HG03045 (cell line): ENCODE measurements at regions not wholly inside any gene's neighbourhood (a gene's known extent, or its start where the extent isn't known, plus 50 kb on each side); places are given as distances from the start of the nearest gene placed in this dataset.
"Not testable (repeated sequence)": the region's sequence is repeated elsewhere in the genome, so short reads cannot be mapped to it uniquely, and the experiment has no call there.

Source experiments
- ATAC-seq: cut with Tn5 transposase; IDR thresholded peaks from one replicate; pipeline ENCODE4 v1.9.1; 2021; ENCODE audit warnings: mild to moderate bottlenecking, moderate library complexity; ENCODE audit not compliant: unreplicated experiment

DNA sequence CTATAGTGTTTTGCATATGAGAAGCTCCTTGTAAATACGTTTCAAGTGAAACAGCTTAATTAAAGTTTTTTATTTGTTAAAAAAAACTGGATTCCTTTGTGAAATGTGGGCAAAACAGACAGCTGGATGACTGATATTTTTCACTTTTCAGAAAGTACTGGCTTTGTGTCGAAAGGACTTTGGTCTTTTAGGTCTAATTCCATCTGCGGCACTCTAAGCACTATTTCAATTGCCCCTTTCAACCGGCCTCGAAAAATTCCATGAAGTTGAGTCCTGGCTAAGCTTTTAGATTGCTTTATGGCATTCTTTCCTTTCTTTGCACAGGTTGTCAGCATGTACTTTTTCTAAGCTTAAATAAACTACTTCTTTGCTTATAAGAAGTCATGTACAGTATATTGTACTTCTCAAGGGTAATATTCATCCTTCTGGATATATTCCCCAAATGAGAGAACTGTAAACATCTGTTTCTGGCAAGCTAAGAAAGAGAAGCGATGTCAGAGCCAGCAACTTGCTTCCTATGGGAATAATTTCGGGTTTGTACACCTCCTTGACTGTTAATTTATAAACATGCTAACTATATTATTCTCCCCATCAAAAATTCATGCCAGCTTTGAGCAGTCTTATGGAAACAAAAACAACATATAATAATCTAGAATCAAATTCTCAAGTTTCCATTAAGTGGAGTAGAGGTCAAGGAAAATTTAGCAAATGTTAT lies 611.3 kb downstream of the ETNK1 start:
- no peak for ATAC-seq

GRCh38 chr12:23236811-23237210 lies 611.8 kb downstream of the ETNK1 start:
- ATAC-seq, result no peak

DNA sequence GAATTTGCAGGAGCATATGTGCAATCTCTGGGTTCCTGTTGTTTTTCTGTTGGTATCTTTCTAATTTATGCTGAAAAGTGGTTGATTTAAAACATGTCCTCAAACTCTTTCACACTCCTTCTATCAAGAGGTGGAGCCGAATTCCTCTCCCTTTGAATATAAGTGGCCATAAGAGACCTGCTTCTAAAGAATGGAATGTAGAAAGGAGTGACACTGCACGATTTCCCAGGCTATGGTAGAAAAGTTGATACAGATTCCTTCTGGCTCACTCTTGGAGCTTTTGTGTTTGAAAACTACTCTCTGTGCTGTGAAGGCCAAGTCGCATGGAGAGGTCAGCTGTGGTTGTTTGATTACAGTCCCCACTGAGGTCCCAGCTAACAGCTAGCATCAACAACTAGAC lies 613.2 kb downstream of the ETNK1 start:
- no peak for ATAC-seq

GRCh38 chr12:23238957-23239356 lies 614.0 kb downstream of the ETNK1 start:
- ATAC-seq, result no peak

GRCh38 chr12:23245186-23245585 lies 620.2 kb downstream of the ETNK1 start:
- no peak for ATAC-seq

GRCh38 chr12:23253191-23253590 lies 628.2 kb downstream of the ETNK1 start:
- no peak for ATAC-seq

DNA sequence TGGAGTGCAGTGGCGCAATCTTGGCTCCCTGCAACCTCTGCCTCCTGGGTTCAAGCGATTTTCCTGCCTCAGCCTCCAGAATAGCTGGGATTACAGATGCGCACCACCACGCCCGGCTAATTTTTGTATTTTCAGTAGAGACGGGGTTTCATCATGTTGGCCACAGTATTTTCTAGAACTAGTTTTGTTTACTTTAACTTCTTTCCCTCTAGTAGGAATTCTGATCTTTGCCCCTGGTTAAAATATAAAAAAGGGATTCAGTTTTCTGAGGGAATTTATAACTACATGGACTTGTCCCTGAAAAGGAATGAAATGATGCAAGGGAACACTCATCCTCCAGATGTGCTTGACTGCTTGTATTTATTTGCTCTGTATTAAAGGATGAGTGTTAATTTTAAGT lies 628.9 kb downstream of the ETNK1 start:
- ATAC-seq, result not testable (repeated sequence)

GRCh38 chr12:23259558-23259957 lies 634.6 kb downstream of the ETNK1 start:
- ATAC-seq, result no peak

- ATAC-seq, result no peak
Observed at GRCh38 chr12:23262670-23263069, 637.7 kb downstream of the ETNK1 start.

- no peak for ATAC-seq
Observed at GRCh38 chr12:23277831-23278230, 652.9 kb downstream of the ETNK1 start.

DNA sequence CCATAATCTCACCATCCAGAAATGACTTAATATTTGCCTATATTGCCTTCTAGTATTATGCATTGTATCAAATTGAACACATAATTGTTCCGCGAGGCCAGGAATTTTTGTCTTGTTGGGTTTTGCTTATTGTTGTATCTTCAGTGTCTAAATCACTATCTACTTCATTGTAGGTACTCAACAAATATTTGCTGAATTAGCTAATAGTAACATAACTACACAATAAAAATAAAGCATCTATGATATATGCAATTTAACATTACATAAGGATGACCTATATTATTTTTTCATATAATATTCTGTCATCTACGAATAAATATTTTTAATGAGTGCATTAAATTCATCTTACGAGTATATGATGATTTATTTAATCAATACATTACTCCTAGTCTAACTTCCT lies 656.3 kb downstream of the ETNK1 start:
- ATAC-seq, result no peak

DNA sequence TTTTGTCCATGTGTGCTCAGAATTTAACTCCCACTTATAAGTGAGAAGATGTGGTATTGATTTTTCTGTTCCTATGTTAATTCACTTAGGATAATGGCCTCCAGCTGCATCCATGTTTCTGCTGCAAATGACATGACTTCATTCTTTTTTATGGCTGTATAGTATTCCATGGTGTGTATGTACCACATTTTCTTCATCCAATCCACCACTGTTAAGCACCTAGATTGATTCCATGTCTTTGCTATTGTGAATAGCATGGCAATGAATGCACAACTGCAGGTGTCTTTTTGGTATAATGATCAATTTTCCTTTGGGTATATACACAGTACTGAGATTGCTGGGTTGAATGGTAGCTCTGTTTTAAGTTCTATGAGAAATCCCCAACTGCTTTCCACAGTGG lies 657.7 kb downstream of the ETNK1 start:
- no peak for ATAC-seq

DNA sequence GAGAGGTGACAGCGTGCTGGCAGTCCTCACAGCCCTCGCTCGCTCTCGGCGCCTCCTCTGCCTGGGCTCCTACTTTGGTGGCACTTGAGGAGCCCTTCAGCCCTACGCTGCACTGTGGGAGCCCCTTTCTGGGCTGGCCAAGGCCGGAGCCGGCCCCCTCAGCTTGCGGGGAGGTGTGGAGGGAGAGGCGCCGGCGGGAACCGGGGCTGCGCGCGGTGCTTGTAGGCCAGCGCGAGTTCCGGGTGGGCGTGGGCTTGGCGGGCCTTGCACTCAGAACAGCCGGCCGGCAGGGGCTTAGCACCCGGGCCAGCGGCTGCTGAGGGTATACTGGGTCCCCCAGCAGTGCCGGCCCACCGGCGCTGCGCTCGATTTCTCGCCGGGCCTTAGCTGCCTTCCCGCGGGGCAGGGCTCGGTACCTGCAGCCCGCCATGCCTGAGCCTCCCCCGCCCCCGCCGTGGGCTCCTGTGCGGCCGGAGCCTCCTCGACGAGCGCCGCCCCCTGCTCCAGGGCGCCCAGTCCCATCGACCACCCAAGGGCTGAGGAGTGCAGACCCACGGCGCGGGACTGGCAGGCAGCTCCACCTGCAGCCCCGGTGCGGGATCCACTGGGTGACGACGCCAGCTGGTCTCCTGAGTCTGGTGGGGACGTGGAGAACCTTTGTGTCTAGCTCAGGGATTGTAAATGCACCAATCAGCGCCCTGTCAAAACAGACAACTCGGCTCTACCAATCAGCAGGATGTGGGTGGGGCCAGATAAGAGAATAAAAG lies 661.0 kb downstream of the ETNK1 start:
- ATAC-seq, result not testable (repeated sequence)

DNA sequence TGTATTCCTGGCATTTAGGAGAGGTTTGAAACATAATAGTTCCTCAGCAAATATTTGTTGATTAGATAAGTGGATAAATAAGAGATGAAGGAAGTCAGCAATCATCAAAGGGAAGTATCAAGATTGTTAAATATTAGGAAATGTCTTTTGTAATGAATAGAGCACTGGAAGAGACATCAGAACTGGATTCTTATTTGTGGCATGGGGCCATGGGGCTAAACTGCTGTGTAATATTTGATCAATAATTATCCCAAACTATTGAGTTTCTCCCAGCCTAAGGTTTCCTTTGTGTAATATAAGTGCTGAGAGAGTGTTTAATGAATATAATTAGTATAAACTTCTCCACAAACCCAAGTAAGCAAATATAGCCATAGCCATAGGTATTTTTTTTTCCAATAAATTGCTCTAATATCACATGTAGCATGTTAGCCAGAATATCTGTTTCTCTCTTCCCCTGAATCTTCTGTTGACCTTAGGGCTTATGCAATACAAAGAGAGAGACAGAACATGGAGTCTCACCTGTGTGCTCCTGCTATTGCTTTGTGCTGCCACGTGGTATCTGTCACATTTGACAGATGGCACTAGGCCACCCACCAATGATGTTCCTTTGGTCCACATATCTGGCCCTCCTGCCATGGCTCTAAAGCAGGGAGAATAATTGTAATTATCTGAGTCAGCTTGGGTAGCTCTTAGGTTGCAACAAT lies 658.7 kb downstream of the SOX5 start:
- ATAC-seq, result no peak

- ATAC-seq, result no peak
Observed at GRCh38 chr12:23303220-23303619, 646.2 kb downstream of the SOX5 start.

DNA sequence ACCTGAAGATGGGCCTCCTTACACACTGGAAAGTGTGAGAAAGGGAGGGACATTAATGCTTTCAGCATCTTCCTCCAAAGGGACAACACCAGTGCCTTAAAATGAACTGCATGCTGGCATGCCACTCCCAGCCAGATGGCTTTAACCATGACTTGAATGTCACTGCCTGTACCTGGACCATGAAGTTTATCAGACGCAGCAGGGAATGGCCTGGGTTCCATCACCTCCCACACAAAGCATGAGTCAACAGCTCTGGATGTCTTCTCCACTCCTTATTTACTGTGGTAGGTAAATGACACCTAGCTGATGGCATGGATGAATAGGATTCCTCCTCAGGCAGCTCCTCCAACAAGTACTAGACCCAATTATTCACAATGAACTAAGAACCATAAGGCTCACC lies 645.6 kb downstream of the SOX5 start:
- ATAC-seq, result no peak

- ATAC-seq, result no peak
Observed at GRCh38 chr12:23333938-23334337, 615.5 kb downstream of the SOX5 start.

GRCh38 chr12:23335593-23335992 lies 613.9 kb downstream of the SOX5 start:
- no peak for ATAC-seq

DNA sequence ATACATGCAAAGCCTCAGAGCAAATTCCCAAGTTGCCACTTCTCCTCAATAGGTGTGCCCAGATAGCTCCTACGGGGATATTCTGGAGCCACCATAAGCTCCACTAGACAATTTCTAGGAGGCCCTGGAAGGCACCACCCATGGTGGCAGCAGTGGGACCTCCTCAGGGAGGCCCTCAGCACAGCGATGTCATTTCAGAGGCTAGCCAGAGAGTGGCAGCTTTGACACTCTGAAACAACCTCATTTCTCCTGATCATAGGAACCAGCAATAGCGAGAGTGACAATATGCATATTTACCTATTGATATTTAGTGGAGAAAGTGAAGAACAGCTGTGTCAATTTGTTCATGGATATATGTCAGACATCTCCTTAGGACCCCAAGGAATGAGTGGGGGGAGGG lies 612.3 kb downstream of the SOX5 start:
- ATAC-seq, result no peak

DNA sequence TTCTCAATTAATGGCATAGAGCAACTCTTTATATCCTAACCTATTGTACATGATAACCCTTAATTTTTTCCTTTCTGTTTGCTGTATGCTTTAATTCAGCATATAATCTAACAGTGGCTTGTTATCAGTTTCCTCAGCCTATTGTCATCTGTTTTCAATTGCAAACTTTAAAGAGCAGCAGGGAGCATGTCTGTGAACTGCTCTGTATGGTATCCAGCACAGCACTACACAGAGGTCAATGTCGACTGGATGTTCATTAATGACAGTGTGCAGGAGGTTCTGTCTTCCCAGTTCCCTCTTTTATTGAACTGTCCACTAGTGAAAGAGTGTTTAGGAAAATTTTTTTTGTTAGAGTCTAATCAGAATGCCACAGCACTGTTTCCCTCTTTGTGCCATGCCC lies 609.1 kb downstream of the SOX5 start:
- ATAC-seq, result no peak

GRCh38 chr12:23342407-23342806 lies 607.1 kb downstream of the SOX5 start:
- ATAC-seq, result no peak

GRCh38 chr12:23349564-23349963 lies 599.9 kb downstream of the SOX5 start:
- ATAC-seq, result no peak
